Activated CD4-positive, alpha-beta T cell treated with anti-CD3 and anti-CD28 coated beads, Interleukin-2, amount 10 ng/mL, durations not matched to agents 24 days and 14 days (primary cell): ENCODE measurements at regions not wholly inside any gene's neighbourhood (a gene's known extent, or its start where the extent isn't known, plus 50 kb on each side); places are given as distances from the start of the nearest gene placed in this dataset.

ENCODE experiments used
- DNase-seq: peaks from one replicate; pipeline ENCODE4 v3.0.0; 2022
- H3K27ac Mint-ChIP-seq: one replicate; pipeline ENCODE4 v1.8.0; 2022; ENCODE audit warnings: mild to moderate bottlenecking, mixed read lengths
- H3K27me3 Mint-ChIP-seq: one replicate; pipeline ENCODE4 v1.8.0; 2022; ENCODE audit warnings: mixed read lengths
- H3K36me3 Mint-ChIP-seq: one replicate; pipeline ENCODE4 v1.8.0; 2022; ENCODE audit warnings: low read depth, mild to moderate bottlenecking, mixed read lengths
- H3K4me1 Mint-ChIP-seq: one replicate; pipeline ENCODE4 v1.8.0; 2021; ENCODE audit warnings: mixed read lengths
- H3K4me3 Mint-ChIP-seq: one replicate; pipeline ENCODE4 v1.8.0; 2022; ENCODE audit warnings: mild to moderate bottlenecking, moderate library complexity, mixed read lengths
- H3K9me3 Mint-ChIP-seq: one replicate; pipeline ENCODE4 v1.8.0; 2021; ENCODE audit warnings: mixed read lengths
- intact Hi-C: fragments of 100-400 bp; cut with micrococcal nuclease; formaldehyde crosslinking; loops from one replicate; pipeline ENCODE4 v1.15.1; 2023

DNA sequence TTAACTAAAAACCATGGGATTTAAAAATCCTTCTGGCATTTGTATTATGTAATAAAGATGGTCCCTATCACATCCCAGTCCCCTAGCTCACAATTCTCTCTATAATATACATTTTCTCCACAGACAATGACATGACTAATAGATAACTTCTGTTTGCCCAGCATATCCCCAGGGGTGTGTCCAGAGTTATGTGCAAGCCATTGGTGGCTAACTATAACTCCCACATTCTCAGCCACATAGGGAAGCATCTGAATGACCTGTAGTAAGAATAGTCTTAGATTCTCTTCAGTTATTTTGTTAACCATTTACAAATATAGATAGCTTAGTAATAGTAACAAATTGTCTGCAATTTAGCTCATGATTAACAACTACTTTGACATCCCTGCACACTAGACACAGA is 52.2 kb upstream of the RBSN start:
- Mint-ChIP-seq H3K27ac (no peak overlapping the region), H3K4me3 (no peak overlapping the region), H3K9me3 (no peaks in the 10 kb centered on the region), H3K36me3 (no peaks in the 10 kb centered on the region), H3K4me1 (no peaks in the 10 kb centered on the region), H3K27me3 (peaks cover 51% of the 10 kb centered on the region)
- no peak for DNase-seq
- intact Hi-C loops, result no loop called here

DNA sequence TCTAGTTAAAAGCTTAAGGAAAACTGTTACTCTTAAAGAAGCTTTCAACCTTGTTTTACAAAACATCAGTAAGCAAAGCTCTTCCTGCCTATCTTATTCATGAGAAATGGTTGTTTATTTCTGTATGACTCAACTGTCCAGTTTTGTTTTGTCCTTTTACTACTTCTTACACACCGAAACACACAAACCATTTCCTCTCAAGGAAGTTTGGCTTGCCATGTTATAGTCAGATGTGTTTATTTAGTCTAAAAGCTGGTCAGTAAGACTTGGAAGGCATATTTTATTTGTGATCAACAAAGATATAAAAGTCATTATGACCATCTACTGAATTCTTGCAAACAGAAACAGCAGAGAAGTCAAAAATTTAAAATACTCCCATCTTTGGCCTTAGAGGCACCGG is 53.2 kb upstream of the RBSN start:
- H3K27me3 Mint-ChIP-seq, result peaks cover 52% of the 10 kb centered on the region
- H3K27ac Mint-ChIP-seq, result no peak overlapping the region
- no peaks in the 10 kb centered on the region for H3K36me3 Mint-ChIP-seq
- intact Hi-C loops, result no loop called here
- no peak for DNase-seq
- no peaks in the 10 kb centered on the region for H3K4me1 Mint-ChIP-seq
- H3K4me3 Mint-ChIP-seq, result no peak overlapping the region
- H3K9me3 Mint-ChIP-seq, result peaks cover 8% of the 10 kb centered on the region

DNA sequence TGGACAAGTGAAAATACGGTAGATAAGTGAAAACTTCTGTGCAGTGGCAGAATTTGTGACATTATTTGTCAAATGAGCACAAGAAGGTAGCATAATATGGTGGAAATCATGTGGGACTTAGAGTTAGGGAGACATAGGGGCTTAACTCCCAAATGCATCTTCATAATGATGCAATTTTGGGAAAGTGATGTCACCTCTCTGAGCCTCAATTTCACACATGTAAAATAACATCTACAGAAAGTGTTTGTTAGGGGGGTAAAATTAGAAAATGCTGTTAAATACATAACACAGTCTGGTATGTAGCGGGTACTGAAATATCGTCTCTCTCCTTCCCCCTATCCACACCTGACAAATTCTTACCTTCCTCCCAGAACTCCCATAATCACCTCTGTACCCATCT is 52.9 kb upstream of the CAPN7 start:
- peaks cover 12% of the 10 kb centered on the region for H3K9me3 Mint-ChIP-seq
- H3K27ac Mint-ChIP-seq, result no peak overlapping the region
- peaks cover 56% of the 10 kb centered on the region for H3K27me3 Mint-ChIP-seq
- H3K36me3 Mint-ChIP-seq, result no peaks in the 10 kb centered on the region
- intact Hi-C loops, result no loop called here
- no peak for DNase-seq
- H3K4me3 Mint-ChIP-seq, result no peak overlapping the region
- no peaks in the 10 kb centered on the region for H3K4me1 Mint-ChIP-seq

DNA sequence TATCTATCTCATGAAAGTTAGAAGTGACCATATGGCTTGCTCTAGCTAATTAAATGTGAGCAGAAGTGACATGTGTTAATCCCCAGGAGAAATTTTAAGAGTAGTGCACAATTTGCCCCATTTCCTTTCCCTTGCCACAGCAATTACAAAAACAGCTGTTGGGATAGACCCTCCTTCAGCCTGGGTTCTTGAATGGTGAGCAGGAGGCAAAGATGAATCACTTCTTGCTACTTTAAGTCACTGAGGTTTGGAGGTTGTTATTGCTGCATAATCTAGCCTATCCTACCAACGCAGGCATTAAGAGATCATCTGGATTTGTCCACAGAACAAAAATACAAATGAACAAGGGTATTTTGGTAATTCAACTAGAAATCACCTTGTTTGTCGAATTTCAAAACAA is 51.7 kb upstream of the CAPN7 start:
- Mint-ChIP-seq H3K9me3 (peaks cover 12% of the 10 kb centered on the region), H3K4me3 (no peak overlapping the region), H3K27ac (no peak overlapping the region), H3K4me1 (no peaks in the 10 kb centered on the region), H3K27me3 (peaks cover 50% of the 10 kb centered on the region), H3K36me3 (no peaks in the 10 kb centered on the region)
- intact Hi-C loops, result no loop called here
- no peak for DNase-seq

DNA sequence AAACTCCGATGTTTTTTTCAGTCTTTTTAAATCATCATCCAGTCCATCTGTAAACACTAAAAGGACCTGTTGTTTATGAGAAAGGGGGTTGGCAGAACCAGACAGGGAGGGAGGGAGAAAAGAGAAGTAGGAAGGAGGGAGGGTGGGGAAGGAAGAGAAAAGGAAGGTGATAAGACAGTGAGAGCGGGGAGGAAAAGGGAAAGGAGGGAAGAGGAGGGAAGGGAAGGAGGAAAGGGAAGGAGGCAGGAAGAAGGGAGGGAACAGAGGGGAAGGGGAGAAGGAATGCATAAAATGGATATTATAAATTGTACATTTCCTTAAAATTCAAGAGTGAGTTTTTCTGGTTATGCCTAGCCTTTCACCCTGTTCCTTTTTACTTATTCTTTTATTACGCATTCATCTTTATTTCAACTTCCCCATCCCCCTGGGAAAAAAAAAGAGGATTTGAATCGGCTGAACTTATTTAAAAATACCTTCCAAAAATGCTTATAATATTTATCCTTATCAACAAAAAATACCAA is 50.1 kb upstream of the CAPN7 start:
- DNase-seq, result no peak
- Mint-ChIP-seq H3K27me3 (peaks cover 46% of the 10 kb centered on the region), H3K4me3 (no peak overlapping the region), H3K4me1 (peaks cover 5% of the 10 kb centered on the region), H3K9me3 (peaks cover 12% of the 10 kb centered on the region), H3K36me3 (no peaks in the 10 kb centered on the region), H3K27ac (no peak overlapping the region)
- intact Hi-C loops, result no loop called here
